ENCODE measurements at regions not wholly inside any gene's neighbourhood (a gene's known extent, or its start where the extent isn't known, plus 50 kb on each side); places are given as distances from the start of the nearest gene placed in this dataset.

DNA sequence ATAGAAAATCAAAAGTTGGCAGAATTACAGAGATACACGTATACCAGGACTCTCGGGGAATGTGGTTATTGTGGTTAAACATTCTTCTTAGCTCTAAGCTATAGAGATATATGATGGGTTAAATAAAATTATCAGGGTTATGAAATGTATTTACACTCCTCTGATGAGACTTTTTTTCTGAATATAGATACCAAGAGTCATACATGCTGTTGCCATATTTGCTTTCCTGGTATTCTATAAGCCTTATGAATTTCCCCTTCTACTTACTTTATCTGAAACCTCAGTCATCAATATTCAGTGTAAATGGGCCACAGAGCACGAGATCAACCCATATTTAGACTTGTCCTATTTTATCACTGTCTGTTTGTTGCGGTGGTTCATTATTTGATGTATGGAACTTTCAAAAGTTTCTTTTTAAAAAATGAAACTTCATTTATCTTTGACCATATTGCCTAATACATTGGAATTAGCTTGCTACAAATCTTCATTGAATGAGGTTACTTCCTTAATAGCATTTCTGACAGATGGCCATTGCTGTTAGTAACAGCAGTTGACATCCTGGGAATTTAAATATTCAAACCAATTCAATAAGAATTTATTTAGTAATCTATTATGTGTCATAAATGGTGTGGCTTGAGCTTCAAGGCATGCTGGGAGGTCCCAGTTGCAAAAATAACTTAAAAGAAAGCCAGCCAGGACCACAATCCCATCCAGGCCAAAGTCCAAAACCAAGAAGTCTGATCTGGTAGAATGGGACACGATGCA lies 393.5 kb downstream of the PCNX1 start:
- Histone ChIP-seq H3K4me3 (ENCODE audit: low read length) (no peak overlapping the region), H3K9me2 (ENCODE audit: insufficient read depth, low read length) (no peaks in the 10 kb centered on the region), H4K20me1 (ENCODE audit: insufficient read depth) (no peaks in the 10 kb centered on the region), H3K36me3 (ENCODE audit: insufficient read depth, low read length) (no peaks in the 10 kb centered on the region), H2AFZ (ENCODE audit: low read depth, low read length) (no peak overlapping the region), H3K79me2 (replicated peaks; ENCODE audit: insufficient read depth, low read length) (no peaks in the 10 kb centered on the region), H3F3A (ENCODE audit: insufficient read depth, low read length, poor library complexity, severe bottlenecking) (no peaks in the 10 kb centered on the region), H3K9me3 (ENCODE audit: low read length) (no peaks in the 10 kb centered on the region), H3K27ac (ENCODE audit: low read length) (no peak overlapping the region), H3K9ac (ENCODE audit: low read length) (no peak overlapping the region), H3K27me3 (ENCODE audit: insufficient read depth, low read depth, low read length) (no peaks in the 10 kb centered on the region), H3K4me2 (ENCODE audit: low read length) (no peak overlapping the region)
- TF ChIP-seq SMC3 (conservative IDR thresholded peaks at IDR 0.05; ENCODE audit: poor library complexity), result no peak
- TF ChIP-seq TAF1 (IDR thresholded peaks at IDR 0.05; ENCODE audit: low read depth), result no peak
- TF ChIP-seq, protein P1, sequence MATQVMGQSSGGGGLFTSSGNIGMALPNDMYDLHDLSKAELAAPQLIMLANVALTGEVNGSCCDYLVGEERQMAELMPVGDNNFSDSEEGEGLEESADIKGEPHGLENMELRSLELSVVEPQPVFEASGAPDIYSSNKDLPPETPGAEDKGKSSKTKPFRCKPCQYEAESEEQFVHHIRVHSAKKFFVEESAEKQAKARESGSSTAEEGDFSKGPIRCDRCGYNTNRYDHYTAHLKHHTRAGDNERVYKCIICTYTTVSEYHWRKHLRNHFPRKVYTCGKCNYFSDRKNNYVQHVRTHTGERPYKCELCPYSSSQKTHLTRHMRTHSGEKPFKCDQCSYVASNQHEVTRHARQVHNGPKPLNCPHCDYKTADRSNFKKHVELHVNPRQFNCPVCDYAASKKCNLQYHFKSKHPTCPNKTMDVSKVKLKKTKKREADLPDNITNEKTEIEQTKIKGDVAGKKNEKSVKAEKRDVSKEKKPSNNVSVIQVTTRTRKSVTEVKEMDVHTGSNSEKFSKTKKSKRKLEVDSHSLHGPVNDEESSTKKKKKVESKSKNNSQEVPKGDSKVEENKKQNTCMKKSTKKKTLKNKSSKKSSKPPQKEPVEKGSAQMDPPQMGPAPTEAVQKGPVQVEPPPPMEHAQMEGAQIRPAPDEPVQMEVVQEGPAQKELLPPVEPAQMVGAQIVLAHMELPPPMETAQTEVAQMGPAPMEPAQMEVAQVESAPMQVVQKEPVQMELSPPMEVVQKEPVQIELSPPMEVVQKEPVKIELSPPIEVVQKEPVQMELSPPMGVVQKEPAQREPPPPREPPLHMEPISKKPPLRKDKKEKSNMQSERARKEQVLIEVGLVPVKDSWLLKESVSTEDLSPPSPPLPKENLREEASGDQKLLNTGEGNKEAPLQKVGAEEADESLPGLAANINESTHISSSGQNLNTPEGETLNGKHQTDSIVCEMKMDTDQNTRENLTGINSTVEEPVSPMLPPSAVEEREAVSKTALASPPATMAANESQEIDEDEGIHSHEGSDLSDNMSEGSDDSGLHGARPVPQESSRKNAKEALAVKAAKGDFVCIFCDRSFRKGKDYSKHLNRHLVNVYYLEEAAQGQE (IDR thresholded peaks at IDR 0.05; ENCODE audit: borderline replicate concordance), result no peak

- no peaks in the 10 kb centered on the region for H3K9me3 ChIP-seq (ENCODE audit: low read length)
- TF ChIP-seq, protein P1 (IDR thresholded peaks at IDR 0.05; ENCODE audit: borderline replicate concordance), result no peak
- TF ChIP-seq RAD21 (conservative IDR thresholded peaks at IDR 0.05), result no peak
These were observed 394.4 kb downstream of the PCNX1 start for GRCh38 chr14:71301611-71302010.

GRCh38 chr14:71304690-71305089 lies 397.4 kb downstream of the PCNX1 start:
- Histone ChIP-seq H4K20me1 (ENCODE audit: insufficient read depth) (no peaks in the 10 kb centered on the region), H3K4me2 (ENCODE audit: low read length) (no peak overlapping the region), H3K27me3 (ENCODE audit: insufficient read depth, low read depth, low read length) (no peaks in the 10 kb centered on the region), H3K9me3 (ENCODE audit: low read length) (no peaks in the 10 kb centered on the region), H3K9me2 (ENCODE audit: insufficient read depth, low read length) (no peaks in the 10 kb centered on the region), H3K9ac (ENCODE audit: low read length) (no peak overlapping the region), H3K4me3 (ENCODE audit: low read length) (no peak overlapping the region), H2AFZ (ENCODE audit: low read depth, low read length) (no peak overlapping the region), H3K36me3 (ENCODE audit: insufficient read depth, low read length) (no peaks in the 10 kb centered on the region), H3K79me2 (replicated peaks; ENCODE audit: insufficient read depth, low read length) (no peaks in the 10 kb centered on the region), H3K27ac (ENCODE audit: low read length) (no peak overlapping the region), H3F3A (ENCODE audit: insufficient read depth, low read length, poor library complexity, severe bottlenecking) (no peaks in the 10 kb centered on the region)
- TF ChIP-seq MXI1 (conservative IDR thresholded peaks at IDR 0.05; ENCODE audit: poor library complexity, severe bottlenecking), result no peak
- TF ChIP-seq, protein P2, sequence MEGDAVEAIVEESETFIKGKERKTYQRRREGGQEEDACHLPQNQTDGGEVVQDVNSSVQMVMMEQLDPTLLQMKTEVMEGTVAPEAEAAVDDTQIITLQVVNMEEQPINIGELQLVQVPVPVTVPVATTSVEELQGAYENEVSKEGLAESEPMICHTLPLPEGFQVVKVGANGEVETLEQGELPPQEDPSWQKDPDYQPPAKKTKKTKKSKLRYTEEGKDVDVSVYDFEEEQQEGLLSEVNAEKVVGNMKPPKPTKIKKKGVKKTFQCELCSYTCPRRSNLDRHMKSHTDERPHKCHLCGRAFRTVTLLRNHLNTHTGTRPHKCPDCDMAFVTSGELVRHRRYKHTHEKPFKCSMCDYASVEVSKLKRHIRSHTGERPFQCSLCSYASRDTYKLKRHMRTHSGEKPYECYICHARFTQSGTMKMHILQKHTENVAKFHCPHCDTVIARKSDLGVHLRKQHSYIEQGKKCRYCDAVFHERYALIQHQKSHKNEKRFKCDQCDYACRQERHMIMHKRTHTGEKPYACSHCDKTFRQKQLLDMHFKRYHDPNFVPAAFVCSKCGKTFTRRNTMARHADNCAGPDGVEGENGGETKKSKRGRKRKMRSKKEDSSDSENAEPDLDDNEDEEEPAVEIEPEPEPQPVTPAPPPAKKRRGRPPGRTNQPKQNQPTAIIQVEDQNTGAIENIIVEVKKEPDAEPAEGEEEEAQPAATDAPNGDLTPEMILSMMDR (IDR thresholded peaks at IDR 0.05; ENCODE audit: poor library complexity, severe bottlenecking), result no peak
- TF ChIP-seq EP300 (conservative IDR thresholded peaks at IDR 0.05; ENCODE audit: poor library complexity, severe bottlenecking), result no peak
- TF ChIP-seq EZH2 (IDR thresholded peaks at IDR 0.05; ENCODE audit: borderline replicate concordance, insufficient read depth, low read length, poor library complexity, severe bottlenecking), result no peak
- TF ChIP-seq, protein P1 (IDR thresholded peaks at IDR 0.05; ENCODE audit: borderline replicate concordance), result no peak
- TF ChIP-seq SMC3 (conservative IDR thresholded peaks at IDR 0.05; ENCODE audit: poor library complexity), result no peak
- no peak for TF ChIP-seq TAF1 (IDR thresholded peaks at IDR 0.05; ENCODE audit: low read depth)
- TF ChIP-seq POLR2AphosphoS5 (IDR thresholded peaks at IDR 0.05), result no peak

More at GRCh38 chr14:71301611-71302010, 394.4 kb downstream of the PCNX1 start:
- Histone ChIP-seq H3K9me2 (ENCODE audit: insufficient read depth, low read length) (no peaks in the 10 kb centered on the region), H3K4me3 (ENCODE audit: low read length) (no peak overlapping the region), H3K27ac (ENCODE audit: low read length) (no peak overlapping the region), H3K79me2 (replicated peaks; ENCODE audit: insufficient read depth, low read length) (no peaks in the 10 kb centered on the region), H3F3A (ENCODE audit: insufficient read depth, low read length, poor library complexity, severe bottlenecking) (no peaks in the 10 kb centered on the region), H3K4me2 (ENCODE audit: low read length) (no peak overlapping the region), H4K20me1 (ENCODE audit: insufficient read depth) (no peaks in the 10 kb centered on the region), H3K36me3 (ENCODE audit: insufficient read depth, low read length) (no peaks in the 10 kb centered on the region), H2AFZ (ENCODE audit: low read depth, low read length) (no peak overlapping the region), H3K9ac (ENCODE audit: low read length) (no peak overlapping the region), H3K27me3 (ENCODE audit: insufficient read depth, low read depth, low read length) (no peaks in the 10 kb centered on the region)
